Keratinocyte (primary cell): ENCODE measurements at regions not wholly inside any gene's neighbourhood (a gene's known extent, or its start where the extent isn't known, plus 50 kb on each side); places are given as distances from the start of the nearest gene placed in this dataset.

Source experiments
- DNase-seq: peaks from one replicate; pipeline ENCODE4 v3.0.0-alpha.2; 2011; ENCODE audit warnings: low read depth, missing footprints, low spot score
- FAIRE-seq: peaks from 2 replicates; lab custom pipeline; 2011; peaks lifted over from hg19 to GRCh38; lab: Jason Lieb, UNC
- H2AFZ ChIP-seq: 2 replicates; pipeline ENCODE4 v1.6.0; 2012; ENCODE audit warnings: low read length, control low read depth, inconsistent platforms; ENCODE audit not compliant: control insufficient read depth
- H3K27ac ChIP-seq: 2 replicates; pipeline ENCODE4 v1.5.1; 2011; ENCODE audit warnings: low read length; ENCODE audit not compliant: control insufficient read depth, insufficient read depth
- H3K27me3 ChIP-seq: 3 replicates; pipeline ENCODE4 v1.6.0; 2011; ENCODE audit warnings: low read length; ENCODE audit not compliant: control insufficient read depth, insufficient read depth; ENCODE audit errors: extremely low read depth
- H3K36me3 ChIP-seq, 2 experiments: 2 replicates in 1 of 2; 3 replicates in 1 of 2; pipeline ENCODE4 v1.5.1; 2011; ENCODE audit warnings: low read length in 2 of 2, mild to moderate bottlenecking in 1 of 2; ENCODE audit not compliant: control insufficient read depth in 2 of 2, insufficient read depth in 2 of 2; ENCODE audit errors: extremely low read depth in 1 of 2
- H3K4me1 ChIP-seq: 3 replicates; pipeline ENCODE4 v1.5.1; 2011; ENCODE audit warnings: low read length; ENCODE audit not compliant: control insufficient read depth, insufficient read depth; ENCODE audit errors: extremely low read depth
- H3K4me2 ChIP-seq: 3 replicates; pipeline ENCODE4 v1.6.0; 2011; ENCODE audit warnings: low read depth, low read length; ENCODE audit not compliant: control insufficient read depth, insufficient read depth; ENCODE audit errors: extremely low read depth
- H3K4me3 ChIP-seq, 3 experiments: fragments of 200-600 bp in 1 of 3; sonication (generic) in 1 of 3; 2 replicates in 2 of 3; 3 replicates in 1 of 3; pipeline ENCODE4 v1.5.1; 2011 to 2016; ENCODE audit warnings: low read length in 3 of 3, mild to moderate bottlenecking in 3 of 3, control low read depth in 2 of 3, inconsistent platforms in 1 of 3, low read depth in 1 of 3, mixed read lengths in 1 of 3, mixed run types in 1 of 3, moderate library complexity in 1 of 3; ENCODE audit not compliant: control insufficient read depth in 2 of 3, insufficient read depth in 2 of 3; ENCODE audit errors: extremely low read depth in 1 of 3
- H3K79me2 ChIP-seq: 2 replicates; pipeline ENCODE4 v1.6.0; 2012; ENCODE audit warnings: low read length; ENCODE audit not compliant: control insufficient read depth, insufficient read depth
- H3K9ac ChIP-seq: 3 replicates; pipeline ENCODE4 v1.6.0; 2011; ENCODE audit warnings: low read length; ENCODE audit not compliant: control insufficient read depth, insufficient read depth; ENCODE audit errors: extremely low read depth
- H3K9me1 ChIP-seq: 3 replicates; pipeline ENCODE4 v1.6.0; 2011; ENCODE audit warnings: low read length; ENCODE audit not compliant: control insufficient read depth, insufficient read depth; ENCODE audit errors: extremely low read depth
- H3K9me3 ChIP-seq: 2 replicates; pipeline ENCODE4 v1.5.1; 2012; ENCODE audit warnings: low read depth, low read length; ENCODE audit not compliant: control insufficient read depth
- H4K20me1 ChIP-seq: 3 replicates; pipeline ENCODE4 v1.6.0; 2011; ENCODE audit warnings: low read length; ENCODE audit not compliant: control insufficient read depth, insufficient read depth; ENCODE audit errors: extremely low read depth
- EZH2 ChIP-seq: IDR thresholded peaks from one replicate; pipeline ENCODE4 v1.6.1; 2012; ENCODE audit warnings: inconsistent platforms, mild to moderate bottlenecking, low read length, moderate library complexity
- dilution Hi-C: fragments of 300-500 bp; cut with MboI; formaldehyde crosslinking; loops from one replicate; pipeline ENCODE4 v1.7.0; 2020; ENCODE audit warnings: low sequenced_read_pairs; ENCODE audit not compliant: extremely low pct_ligation_motif_present
- TF ChIP-seq, protein P1 (sequence below), 3 experiments: IDR thresholded peaks in 1 of 3; conservative IDR thresholded peaks in 1 of 3; optimal IDR thresholded peaks in 1 of 3; 2 replicates in 2 of 3; 3 replicates in 1 of 3; pipeline versions ENCODE3 to v1.5.1; 2011; ENCODE audit warnings: low read length in 3 of 3, mild to moderate bottlenecking in 3 of 3, moderate library complexity in 2 of 3, control low read depth in 1 of 3, inconsistent platforms in 1 of 3; ENCODE audit not compliant: insufficient read depth in 2 of 3; ENCODE audit errors: extremely low read depth in 1 of 3

- no peak overlapping the region for H3K4me2 ChIP-seq
- no peaks in the 10 kb centered on the region for H3K36me3 ChIP-seq
- no peak overlapping the region for H2AFZ ChIP-seq
- H3K9me3 ChIP-seq, result no peaks in the 10 kb centered on the region
- no peaks in the 10 kb centered on the region for H3K4me1 ChIP-seq
- H3K27ac ChIP-seq, result no peak overlapping the region
- no peak for TF ChIP-seq EZH2
- H3K79me2 ChIP-seq, result no peaks in the 10 kb centered on the region
- no peaks in the 10 kb centered on the region for H3K9me1 ChIP-seq
- no peaks in the 10 kb centered on the region for H3K27me3 ChIP-seq
- no peak overlapping the region for H3K4me3 ChIP-seq
- no peaks in the 10 kb centered on the region for H4K20me1 ChIP-seq
- no peak overlapping the region for H3K9ac ChIP-seq
- no peak for DNase-seq
- no peak for FAIRE-seq
- dilution Hi-C loops, result no loop called here
These were observed 667.9 kb upstream of the SGO1 start for GRCh38 chr3:20853890-20854289.

- dilution Hi-C loops, result no loop called here
- Histone ChIP-seq H3K9me3 (no peaks in the 10 kb centered on the region), H3K4me2 (no peak overlapping the region), H4K20me1 (no peaks in the 10 kb centered on the region), H3K4me1 (no peaks in the 10 kb centered on the region), H3K36me3 (no peaks in the 10 kb centered on the region), H3K27ac (no peak overlapping the region), H3K9ac (no peak overlapping the region), H2AFZ (no peak overlapping the region), H3K79me2 (no peaks in the 10 kb centered on the region), H3K27me3 (no peaks in the 10 kb centered on the region), H3K4me3 (no peak overlapping the region), H3K9me1 (no peaks in the 10 kb centered on the region)
- FAIRE-seq (no peak), DNase-seq (no peak)
- no peak for TF ChIP-seq EZH2
- TF ChIP-seq, protein P1, sequence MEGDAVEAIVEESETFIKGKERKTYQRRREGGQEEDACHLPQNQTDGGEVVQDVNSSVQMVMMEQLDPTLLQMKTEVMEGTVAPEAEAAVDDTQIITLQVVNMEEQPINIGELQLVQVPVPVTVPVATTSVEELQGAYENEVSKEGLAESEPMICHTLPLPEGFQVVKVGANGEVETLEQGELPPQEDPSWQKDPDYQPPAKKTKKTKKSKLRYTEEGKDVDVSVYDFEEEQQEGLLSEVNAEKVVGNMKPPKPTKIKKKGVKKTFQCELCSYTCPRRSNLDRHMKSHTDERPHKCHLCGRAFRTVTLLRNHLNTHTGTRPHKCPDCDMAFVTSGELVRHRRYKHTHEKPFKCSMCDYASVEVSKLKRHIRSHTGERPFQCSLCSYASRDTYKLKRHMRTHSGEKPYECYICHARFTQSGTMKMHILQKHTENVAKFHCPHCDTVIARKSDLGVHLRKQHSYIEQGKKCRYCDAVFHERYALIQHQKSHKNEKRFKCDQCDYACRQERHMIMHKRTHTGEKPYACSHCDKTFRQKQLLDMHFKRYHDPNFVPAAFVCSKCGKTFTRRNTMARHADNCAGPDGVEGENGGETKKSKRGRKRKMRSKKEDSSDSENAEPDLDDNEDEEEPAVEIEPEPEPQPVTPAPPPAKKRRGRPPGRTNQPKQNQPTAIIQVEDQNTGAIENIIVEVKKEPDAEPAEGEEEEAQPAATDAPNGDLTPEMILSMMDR (optimal IDR thresholded peaks at IDR 0.05 in 1 of 3, IDR thresholded peaks at IDR 0.05 in 1 of 3, conservative IDR thresholded peaks at IDR 0.05 in 1 of 3; ENCODE audit: extremely low read depth in 1 of 3, insufficient read depth in 2 of 3, low read length in 3 of 3), result no peak
These were observed 666.7 kb upstream of the SGO1 start for GRCh38 chr3:20852712-20853111.

DNA sequence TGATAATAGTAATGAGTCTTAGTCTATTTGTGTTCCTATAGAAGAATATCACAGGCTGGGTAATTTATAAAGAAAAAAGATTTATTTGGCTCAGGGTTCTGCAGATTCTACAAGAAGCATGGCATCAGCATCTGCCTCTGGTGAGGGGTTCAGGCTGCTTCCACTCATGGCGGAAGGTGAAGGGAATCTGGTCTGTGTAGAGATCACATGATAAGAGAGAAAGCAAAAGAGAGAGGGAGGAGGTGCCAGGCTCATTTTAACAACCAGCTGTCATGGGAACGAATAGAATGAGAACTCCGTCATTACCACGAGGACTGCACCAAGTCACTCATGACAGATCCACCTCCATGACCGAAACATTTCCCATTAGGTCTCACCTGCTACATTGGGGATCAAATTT lies 664.0 kb upstream of the SGO1 start:
- Histone ChIP-seq H3K4me1 (no peaks in the 10 kb centered on the region), H3K27me3 (no peaks in the 10 kb centered on the region), H3K79me2 (no peaks in the 10 kb centered on the region), H3K9ac (no peak overlapping the region), H3K4me2 (no peak overlapping the region), H3K9me3 (no peaks in the 10 kb centered on the region), H4K20me1 (no peaks in the 10 kb centered on the region), H3K36me3 (no peaks in the 10 kb centered on the region), H3K9me1 (no peaks in the 10 kb centered on the region), H3K4me3 (no peak overlapping the region), H2AFZ (no peak overlapping the region), H3K27ac (no peak overlapping the region)
- FAIRE-seq (no peak), DNase-seq (no peak)
- dilution Hi-C loops, result no loop called here
- TF ChIP-seq, protein P1 (optimal IDR thresholded peaks at IDR 0.05 in 1 of 3, IDR thresholded peaks at IDR 0.05 in 1 of 3, conservative IDR thresholded peaks at IDR 0.05 in 1 of 3; ENCODE audit: extremely low read depth in 1 of 3, insufficient read depth in 2 of 3, low read length in 3 of 3), result no peak
- no peak for TF ChIP-seq EZH2
